GM19438 (cell line): ENCODE measurements at regions not wholly inside any gene's neighbourhood (a gene's known extent, or its start where the extent isn't known, plus 50 kb on each side); places are given as distances from the start of the nearest gene placed in this dataset.

Source experiments
- ATAC-seq: cut with Tn5 transposase; IDR thresholded peaks from one replicate; pipeline ENCODE4 v1.9.1; 2021; ENCODE audit warnings: low read depth; ENCODE audit not compliant: unreplicated experiment

DNA sequence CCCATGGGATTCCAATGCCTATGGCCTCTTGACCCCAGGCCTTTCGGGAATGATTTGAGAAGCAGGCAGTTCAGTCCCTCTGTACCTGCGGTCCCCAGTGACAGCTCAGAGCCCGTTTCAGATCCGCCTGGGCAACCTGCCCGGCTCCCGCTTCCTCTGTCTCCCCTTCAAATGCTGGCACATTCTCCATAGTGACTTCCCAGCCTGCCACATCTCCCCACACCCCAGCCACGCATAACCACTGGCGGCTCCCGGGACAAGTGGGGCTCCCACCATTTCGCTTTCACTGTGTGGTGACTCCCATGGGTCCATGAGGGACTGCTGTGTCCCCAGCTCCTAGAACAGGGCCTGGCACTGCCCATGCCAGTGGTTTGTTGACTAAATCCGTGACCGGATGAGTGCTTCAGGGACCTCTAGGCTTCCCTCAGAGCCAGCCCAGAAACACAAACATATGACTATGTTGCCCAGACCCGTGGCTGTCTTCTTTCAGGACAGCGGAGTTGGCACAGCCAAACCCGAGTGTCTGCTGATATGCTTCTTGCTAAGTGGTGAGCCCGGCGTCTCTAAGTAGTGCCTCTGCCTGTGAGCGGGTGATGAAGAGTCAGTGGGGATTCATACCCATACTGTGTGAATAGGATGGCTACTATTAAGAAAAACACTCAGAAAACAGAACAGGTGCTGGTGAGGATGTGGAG is 91.2 kb downstream of the GLI2 start:
- ATAC-seq: no peak

DNA sequence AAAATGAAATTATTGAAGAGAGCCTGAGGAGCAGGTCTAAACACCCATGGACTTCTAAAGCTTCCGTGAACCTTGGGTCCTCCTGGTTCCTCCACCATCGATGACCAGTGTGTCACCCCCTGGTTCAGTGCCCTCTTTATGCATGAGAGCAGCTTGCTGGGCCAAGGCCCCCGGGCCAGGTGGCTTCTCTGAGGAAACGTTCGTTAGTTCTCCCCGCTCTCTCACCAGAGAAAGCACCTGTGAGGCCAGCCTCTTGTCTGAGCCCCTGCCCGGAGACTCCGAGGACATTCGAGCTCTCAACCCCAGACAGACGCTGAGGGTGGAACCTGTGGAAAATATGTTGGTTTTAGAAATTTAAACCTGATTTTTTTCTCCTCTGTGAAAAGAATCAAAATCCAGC is 92.4 kb downstream of the GLI2 start:
- ATAC-seq: no peak

DNA sequence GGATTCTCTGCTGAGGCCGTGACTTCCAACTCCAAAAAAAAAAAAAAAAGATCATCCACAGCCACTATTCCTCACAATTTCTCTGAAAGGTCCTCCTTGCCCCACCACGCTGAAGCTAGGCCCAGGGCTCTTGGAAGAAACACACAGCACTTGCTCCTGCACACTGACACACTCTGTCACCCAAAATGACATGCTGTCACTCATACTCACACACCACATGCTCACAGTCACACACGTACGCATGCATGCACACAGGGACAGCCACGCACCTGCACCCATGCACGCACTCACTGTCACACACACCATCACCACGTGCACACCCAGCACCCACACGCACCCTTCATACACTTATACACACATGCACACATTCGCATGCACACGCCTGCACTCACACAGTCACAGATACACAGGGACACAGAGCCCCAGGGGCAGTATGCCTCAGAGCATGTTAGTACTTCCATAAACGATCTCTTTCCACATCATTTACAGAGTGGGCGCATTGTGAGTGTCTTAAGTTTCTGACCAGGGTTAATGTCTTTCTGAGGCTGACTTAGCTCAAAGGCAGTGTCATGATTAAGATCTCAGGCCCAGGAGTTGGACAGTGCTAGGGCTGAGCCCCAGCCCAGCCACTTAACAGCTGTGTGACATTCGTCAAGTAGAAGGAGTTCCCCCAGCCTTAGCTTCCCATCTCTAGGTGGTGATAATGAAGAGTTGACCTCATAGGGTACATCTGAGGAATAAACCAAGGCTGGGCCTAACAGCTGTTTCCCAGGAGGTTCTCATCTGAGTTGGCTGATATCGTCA is 93.4 kb downstream of the GLI2 start:
- ATAC-seq: no peak

DNA sequence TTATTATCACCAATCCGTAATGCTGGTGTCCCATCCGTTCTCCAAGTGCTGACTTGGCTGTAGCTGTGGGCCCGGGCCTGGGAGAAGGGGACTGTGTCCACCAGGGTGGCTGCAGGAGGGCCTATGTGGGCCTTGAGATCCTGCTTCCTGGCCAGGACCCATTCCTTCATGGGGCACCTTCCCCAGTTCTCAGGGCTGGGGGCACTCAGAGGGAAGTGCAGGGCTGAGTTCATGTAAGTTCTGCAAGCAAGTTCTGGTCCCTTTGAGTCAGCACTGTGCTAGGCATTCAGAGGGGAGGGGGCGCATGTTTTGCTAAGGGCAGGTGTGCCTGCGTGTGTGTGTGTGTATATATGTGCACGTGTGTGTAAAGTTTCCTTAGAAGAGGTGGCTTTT is 94.0 kb downstream of the GLI2 start:
- no peak for ATAC-seq

DNA sequence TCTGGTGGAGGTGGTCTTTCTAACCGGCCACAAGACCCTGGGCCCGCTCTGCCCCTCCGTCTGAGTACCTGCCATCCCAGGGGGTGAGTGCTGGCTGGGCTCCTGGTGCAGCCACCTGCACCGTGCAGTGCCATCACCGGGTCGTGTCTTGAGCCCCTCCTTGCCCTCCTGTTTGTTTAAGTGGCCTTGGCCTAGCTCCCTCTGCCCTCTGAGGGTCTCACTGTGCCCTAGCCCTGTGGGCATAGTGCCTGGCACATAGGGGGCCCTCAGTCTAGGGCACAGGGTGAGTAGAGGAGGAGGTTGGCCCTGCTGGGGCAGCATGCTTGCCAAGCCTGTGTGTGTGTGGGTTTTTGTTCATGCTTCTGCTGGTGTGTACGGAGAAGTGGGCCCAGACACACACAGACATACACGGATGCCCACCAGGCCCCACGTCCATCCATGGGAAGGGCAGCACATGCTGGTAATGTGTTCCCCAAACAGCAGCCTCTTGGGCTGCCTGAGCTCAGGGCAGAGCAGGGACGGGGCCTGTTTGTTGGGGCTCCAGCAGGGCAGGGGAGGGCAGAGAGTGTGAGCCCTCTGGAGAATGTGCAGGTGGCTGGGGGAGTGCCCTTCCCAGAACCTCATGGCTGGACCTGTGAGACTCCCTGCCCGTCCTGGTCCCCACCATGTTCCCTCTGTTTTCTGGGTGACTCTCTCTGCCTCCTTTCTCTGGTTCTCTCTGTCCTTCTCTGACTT is 94.6 kb downstream of the GLI2 start:
- no peak for ATAC-seq

DNA sequence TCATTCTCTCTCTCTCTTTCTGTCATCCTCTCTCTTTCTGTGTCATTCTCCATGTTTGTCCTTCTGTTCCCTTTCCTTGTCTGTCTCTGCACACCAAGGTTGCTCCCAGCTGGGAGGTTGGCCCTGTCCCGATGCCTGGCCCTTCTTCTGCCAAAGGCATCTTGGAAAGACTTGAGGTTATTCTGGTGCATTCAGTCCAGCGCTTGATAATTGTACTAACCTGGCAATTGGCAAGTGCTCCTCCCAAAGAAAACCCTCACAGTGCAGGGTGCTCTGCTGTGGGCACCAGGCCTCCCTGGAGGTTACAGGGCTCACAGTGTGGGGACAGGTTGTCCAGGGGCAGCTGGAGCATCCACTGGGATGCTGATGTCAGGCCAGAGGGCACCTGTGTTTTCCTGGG is 95.4 kb downstream of the GLI2 start:
- no peak for ATAC-seq

DNA sequence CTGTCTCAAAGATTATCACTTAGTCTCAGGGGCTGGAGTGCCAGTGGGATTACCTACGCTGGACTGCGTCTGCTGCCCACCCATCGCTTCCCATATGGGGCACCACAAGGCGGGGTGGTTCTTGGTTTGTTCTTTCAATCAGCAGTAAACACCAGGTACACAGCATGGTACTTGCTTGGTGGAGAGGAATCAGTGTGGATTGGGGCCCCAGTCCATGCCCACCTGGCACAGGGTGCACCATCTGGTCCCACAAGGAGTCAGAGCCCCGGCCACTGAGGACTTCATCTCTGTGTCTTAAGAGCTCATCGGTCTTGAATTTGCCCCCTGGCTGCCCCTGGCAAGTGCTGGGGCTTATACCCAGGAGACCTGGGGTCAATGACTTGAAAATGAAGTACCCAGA is 96.2 kb downstream of the GLI2 start:
- ATAC-seq: no peak

DNA sequence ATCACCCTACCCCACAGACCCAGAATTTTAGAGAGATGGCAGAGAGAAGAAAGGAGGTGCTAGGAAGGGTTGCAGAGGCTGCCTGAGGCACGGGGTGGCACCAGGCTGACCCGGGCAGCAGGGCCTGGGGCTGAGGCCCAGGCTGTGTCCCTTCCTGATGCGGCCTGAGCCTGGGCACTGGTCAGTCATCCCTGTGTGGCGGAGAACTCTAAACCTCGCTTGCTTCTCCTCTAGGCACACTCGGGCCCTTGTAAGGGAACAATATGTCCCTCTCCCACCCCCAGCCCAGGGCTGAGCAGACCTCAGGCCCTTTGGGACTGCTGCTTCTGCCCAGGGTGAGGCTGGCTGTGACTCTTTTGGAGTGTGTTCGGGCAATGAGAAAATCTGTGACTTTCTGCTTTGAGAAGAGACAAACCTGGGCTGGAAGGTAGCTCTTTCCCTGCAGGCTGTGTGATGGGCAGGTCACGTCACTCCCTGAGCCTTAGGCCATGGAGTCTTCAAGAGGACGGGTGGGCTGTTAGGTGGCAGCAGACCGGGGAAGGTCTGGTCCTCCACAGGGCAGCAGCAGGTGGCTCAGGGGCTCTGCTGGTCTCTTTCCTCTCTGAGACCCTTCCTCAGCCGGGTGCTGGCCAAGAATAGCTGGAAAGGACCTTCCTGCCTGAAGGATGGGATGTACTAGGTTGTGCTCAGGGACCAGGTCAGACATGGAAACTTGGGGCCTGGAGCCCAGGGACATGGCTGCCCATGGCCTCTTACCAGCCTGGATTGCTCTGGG is 96.8 kb downstream of the GLI2 start:
- ATAC-seq: no peak

DNA sequence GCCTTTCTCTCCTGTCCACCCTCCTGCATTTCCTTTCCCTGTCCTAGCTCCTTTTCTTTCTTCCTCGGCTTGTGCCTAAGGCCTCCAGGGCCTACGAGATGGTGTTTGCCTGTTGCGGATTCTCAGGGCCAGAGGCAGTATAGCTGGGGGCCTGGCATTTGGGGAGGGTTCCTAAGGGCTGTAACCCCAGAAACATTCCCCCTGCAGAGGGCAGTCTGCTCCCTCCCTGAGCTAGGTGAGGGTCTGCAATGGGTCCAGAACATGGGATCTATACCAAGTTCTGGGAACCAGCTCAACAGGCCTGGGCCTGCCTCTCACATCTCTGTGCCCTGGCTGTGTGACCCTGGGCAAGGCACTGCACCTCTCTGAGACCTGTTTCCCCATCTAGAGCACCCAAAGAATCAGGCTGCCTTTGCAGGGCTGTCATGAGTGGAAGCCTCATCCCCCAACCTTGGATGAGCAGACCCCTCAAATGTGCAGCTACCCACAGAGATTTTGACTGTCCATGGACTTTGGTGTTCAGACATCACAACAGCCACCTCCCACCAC is 97.5 kb downstream of the GLI2 start:
- ATAC-seq: no peak

DNA sequence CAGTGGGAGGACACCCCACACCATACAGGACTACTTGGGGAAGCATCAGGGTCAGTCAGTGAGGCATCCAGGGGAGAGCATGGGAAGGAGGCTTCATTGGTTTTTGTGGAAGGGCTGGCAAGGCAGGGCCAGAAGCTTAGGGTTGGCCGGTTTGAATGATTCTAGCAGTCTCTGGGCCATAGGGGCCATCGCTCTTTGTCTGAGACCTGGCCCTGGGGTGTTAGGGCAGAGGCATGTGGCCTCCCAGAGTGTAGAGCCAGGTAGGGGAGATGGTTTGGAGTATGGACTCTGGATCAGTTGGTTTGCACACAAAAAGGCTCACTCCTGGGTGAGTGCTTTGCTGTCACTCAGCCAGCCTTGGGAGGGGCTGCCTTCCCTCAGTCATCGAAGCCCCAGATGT is 98.5 kb downstream of the GLI2 start:
- ATAC-seq: no peak

DNA sequence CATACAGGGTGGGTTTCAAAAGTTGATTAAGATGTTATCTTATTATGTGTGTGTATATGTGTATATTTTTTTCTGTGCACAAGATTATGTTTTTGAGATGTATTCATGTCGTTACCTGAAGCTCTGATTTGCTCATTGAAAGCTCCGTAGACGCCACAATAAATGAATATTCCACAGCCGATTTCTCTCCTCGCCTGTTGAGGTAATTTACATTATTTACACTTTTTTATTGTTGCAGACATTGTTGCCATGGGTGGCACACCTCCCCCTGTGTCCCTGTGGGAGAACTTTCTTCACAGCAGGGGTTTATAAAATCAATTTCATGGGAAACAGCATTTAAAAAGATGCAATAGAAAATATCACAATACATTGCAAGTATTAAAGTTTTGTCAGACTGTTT is 100.6 kb downstream of the GLI2 start:
- ATAC-seq: no peak

DNA sequence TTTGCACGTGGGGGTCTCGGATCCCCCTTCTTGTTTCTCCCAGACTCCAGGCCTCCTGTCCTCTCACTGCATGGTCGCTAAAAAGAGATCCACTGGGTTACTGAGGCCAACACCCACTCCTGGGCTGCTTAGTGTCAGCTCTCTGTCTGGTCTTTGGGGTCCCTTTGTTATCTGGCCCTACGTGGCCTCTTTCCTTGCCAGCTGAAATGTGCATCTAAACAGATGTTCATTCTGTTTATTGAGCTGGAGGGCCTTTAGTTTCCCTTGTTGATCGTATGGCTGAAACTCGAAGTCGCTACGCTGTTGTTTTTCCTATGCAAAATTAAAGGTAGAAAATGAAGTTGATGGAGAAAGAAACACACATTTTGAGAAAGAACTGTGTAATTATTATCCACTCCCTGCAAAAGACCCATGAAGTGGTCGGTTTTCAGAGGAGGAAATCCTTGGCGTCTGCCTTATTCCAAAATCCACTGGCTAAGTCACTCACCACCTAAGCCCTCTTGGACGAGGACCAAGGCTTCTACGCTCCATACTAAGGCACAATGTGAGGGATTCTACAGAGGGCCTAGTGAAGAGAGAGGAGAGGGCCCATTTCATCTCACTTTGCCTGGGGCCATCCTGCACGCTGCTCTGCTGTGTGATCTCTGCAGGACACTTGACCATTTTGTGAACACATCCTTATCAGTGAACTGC is 105.3 kb downstream of the GLI2 start:
- no peak for ATAC-seq

DNA sequence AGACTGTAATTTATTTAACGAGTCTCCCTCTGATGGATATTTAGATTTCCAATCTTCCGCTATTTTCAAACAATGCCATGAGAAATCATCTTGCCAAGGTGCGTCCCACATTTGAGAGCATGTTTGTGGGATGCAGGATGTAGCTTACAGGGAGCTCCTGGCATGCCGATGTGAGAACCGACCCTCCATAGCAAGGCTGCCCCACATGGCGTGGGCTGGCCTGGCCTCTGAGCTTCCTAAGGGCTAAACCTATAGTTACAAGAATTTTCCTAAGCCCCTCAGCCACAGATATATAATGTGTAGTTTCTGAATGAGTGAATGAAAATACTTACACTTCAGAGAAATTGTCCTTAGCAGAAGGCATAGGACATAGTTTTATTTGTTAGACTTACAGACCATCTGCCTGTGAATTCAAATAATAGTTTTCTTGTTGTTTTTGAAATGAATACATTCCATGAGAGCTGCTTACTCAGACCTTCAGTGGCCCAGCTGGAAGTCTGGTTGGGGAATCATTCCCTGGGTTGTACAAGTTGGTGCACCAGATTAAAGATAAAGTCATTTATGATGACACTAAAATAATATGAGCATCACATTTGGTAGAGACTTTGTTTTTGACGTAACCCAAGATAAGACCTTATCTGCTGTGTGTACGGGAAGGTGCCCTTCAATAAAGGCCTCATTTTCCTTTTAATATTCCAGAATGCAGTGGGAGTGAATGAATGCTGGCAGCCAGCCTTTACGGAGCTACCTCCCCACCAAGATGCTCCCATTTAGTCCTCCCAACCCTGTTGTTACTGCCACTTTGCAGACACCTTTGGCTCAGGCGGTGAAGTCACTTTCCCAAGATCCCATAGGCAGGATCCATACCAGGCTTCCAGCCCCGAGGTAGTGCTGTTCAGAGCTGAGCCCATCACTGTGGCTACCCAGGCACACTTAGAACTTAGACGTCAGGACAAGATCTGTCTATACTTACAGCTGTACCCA is 107.1 kb downstream of the GLI2 start:
- no peak for ATAC-seq

DNA sequence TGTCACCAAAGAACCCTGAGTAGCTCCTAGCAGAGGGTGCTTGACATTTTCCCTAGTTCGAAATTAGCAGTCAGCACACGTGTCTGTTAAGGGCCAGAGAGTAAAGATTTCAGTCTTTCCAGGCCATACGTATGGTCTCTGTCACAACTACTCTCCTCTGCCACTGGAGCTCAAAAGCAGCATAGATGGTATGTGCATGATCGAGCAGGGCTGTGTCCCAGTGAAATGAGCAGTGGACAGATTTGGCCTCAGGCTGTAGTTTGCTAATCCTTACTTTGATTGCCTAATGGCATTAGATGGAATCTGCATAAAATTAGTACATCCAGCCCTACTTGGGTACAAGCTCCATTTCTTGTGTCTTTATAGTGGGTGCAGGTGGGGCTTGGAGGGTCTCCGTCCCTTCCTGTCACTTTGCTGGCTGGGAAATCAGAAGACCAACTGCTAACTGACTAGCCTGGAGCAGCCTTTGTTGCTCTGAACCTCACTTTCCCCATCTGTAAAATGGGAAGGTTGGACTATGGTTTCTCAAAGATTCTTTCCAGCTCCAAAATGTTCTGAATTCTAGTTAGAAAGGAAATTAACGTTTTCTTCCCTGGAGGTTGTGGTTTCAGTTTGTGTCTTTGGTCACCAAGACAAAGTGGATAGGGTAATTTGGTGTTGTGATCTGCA is 108.5 kb downstream of the GLI2 start:
- ATAC-seq: no peak

DNA sequence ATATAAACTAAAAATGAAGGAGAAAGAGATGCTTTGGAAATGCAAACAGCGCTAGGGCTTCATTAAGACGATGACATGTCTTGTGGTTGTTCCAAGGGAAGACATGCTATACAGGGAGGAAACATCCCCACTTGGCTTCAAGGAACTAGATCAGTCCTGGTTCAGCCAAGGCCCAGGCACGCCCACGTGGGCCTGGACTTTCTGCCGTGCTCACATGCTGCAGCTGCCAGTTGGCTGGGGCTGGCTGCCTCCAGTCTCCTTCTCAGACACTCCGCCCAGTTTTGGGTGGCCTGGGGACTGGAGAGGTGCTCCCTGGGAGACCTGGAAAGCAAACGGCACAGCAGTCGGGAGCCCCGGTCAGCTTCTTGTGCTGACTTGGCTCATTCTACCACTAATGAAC is 109.6 kb downstream of the GLI2 start:
- no peak for ATAC-seq

DNA sequence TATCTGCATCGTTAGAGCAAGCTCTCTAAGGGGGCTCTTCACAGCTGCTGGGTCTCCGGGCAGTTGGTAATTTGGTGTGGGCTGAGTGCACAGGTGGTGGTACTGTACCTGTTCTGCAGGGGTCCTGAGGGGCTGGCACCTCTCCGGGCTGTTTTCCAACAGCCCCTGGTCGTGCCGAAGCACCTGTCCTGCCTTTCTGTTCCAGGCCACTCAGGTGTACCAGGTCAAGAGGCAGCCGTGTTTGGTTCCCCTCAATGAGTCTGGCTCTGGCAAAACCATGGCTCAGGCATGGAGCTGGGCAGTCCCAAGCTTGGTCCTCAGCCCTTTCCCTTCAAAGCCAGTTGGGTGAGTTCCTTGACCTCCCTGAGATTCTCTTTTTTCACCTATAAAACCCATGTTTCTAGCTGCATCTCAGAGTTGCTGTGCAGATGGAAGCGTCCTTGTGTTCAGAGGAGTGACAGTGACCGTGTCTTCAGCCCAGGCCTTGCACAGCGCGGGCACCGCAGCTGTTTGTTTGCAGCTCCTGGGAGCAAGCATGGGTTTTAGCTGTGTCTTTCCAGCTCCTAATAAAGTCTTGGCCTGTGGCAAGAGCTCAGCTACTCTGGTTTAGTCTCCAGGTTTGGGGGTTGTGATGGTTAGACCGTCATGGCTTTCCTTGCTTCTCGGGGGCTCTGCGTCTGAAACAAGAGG is 110.9 kb downstream of the GLI2 start:
- no peak for ATAC-seq

DNA sequence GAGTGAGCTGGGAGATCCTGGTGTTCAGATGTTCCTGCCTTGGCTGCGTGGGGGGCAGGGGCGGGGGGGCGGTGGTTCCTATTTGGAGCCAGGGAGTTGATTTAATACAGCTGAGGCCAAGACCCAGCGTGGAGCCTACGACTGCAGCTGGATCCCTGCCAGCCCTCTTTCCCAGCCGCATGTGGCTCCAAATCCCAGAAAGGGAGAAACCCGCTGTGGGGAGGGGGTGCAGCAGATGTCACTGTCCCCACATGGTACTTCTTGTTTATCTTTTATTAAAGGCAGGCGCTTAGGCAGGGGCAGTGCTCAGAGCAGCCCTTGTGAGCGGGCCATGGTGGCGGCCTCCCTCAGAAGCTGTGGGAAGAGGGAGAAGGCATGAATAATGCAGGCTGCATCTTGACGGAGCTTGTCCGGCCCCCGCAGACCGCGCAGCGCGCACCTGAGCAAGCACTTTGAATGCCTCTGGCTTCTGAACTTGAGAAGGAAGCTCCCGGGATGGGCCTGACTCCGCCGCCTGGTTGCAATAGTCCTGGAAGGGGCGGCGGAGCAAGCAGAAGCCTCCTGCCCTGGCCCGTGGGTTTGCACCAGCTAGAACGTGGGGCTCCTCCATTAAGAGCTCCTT is 112.1 kb downstream of the GLI2 start:
- ATAC-seq: no peak
